ENCODE measurements at regions not wholly inside any gene's neighbourhood (a gene's known extent, or its start where the extent isn't known, plus 50 kb on each side); places are given as distances from the start of the nearest gene placed in this dataset.

GRCh38 chr15:29526802-29527201 is 257.2 kb upstream of the NSMCE3 start:
- DNase-seq (ENCODE audit: low read depth, low spot score), result no peak
- Histone ChIP-seq H3K27me3 (ENCODE audit: control insufficient read depth, insufficient read depth, low read length) (no peaks in the 10 kb centered on the region), H3K27ac (ENCODE audit: low read depth, low read length) (no peak overlapping the region), H3K4me3 (ENCODE audit: low read depth, low read length) (no peak overlapping the region), H3K9me3 (ENCODE audit: control insufficient read depth, insufficient read depth, low read length) (no peaks in the 10 kb centered on the region)
- CTCF ChIA-PET, result no interaction called here
- POLR2A ChIA-PET, result no interaction called here
- TF ChIP-seq, protein P1, sequence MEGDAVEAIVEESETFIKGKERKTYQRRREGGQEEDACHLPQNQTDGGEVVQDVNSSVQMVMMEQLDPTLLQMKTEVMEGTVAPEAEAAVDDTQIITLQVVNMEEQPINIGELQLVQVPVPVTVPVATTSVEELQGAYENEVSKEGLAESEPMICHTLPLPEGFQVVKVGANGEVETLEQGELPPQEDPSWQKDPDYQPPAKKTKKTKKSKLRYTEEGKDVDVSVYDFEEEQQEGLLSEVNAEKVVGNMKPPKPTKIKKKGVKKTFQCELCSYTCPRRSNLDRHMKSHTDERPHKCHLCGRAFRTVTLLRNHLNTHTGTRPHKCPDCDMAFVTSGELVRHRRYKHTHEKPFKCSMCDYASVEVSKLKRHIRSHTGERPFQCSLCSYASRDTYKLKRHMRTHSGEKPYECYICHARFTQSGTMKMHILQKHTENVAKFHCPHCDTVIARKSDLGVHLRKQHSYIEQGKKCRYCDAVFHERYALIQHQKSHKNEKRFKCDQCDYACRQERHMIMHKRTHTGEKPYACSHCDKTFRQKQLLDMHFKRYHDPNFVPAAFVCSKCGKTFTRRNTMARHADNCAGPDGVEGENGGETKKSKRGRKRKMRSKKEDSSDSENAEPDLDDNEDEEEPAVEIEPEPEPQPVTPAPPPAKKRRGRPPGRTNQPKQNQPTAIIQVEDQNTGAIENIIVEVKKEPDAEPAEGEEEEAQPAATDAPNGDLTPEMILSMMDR (IDR thresholded peaks at IDR 0.05; ENCODE audit: low read depth, low read length), result no peak

DNA sequence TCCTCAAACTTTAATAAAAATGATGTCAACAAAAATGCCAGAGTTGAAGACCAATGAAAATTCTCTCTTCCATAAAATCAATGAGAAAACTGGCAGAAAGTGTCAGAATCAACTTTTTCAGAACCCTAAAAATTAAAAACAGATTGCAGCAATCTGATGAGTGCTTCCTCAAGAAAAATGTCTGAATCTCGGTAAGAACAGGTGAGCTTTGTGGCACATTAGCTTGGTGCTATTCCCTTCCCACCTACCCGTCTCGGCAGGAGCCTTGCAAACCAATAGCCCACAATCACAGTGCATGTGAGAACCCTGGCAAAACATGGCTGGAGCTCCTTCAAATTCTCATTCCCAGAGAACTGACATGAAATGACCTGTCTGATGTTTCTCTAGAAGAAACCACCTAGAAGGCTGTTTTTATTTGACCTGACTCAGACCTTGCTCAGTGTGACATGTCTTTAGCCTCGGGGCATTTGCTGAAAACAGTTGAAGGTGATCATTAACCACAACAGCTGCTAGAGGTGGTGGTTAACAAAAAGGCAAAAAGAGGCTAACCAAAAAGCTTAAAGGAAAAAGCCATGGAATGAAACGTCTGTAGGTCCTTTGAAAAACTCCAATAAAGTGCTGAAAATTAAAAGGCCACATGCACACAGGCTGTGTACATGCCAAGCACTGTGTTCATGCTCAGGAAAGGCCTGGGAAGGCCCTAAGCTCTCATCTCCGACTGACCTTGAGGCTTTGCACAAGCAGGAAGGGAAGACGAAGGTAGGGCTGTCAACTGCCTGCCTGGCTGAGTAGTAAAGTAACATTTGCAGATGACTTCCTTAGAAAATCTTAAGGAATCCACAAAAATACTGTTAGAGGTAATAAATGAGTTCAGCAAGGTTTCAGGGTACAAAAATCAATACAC is 253.0 kb upstream of the NSMCE3 start:
- Histone ChIP-seq H3K9me3 (ENCODE audit: control insufficient read depth, insufficient read depth, low read length) (no peaks in the 10 kb centered on the region), H3K4me3 (ENCODE audit: low read depth, low read length) (no peak overlapping the region), H3K27me3 (ENCODE audit: control insufficient read depth, insufficient read depth, low read length) (no peaks in the 10 kb centered on the region), H3K27ac (ENCODE audit: low read depth, low read length) (no peak overlapping the region)
- ChIA-PET CTCF (interaction anchor here (0.6 kb wide), 1 partner anchor 9 kb away, joined by 8 read pairs; no protein-coding TSS in a partner anchor), POLR2A (no interaction called here)
- DNase-seq (ENCODE audit: low read depth, low spot score), result no peak
- TF ChIP-seq, protein P1 (IDR thresholded peaks at IDR 0.05; ENCODE audit: low read depth, low read length), result no peak

DNA sequence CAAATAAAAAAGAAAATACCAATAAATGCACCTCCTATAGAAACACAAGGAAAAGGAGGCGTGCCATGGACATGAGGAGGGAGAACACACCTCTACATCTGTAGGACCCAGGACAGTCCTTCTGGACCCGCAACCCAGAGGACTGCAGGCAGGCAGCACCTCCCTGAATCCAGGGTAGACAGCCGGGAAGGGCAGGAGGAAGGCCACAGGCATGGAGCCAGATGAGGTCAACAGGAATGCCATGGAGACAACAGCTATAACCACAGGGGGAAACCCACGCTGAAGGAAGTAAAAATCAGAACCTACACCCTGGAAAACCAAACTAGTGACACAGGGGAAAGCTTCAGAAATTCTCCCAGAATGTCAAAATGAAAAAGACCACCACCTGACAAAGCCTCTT is 248.8 kb upstream of the NSMCE3 start:
- Histone ChIP-seq H3K27me3 (ENCODE audit: control insufficient read depth, insufficient read depth, low read length) (no peaks in the 10 kb centered on the region), H3K9me3 (ENCODE audit: control insufficient read depth, insufficient read depth, low read length) (no peaks in the 10 kb centered on the region), H3K27ac (ENCODE audit: low read depth, low read length) (no peak overlapping the region), H3K4me3 (ENCODE audit: low read depth, low read length) (no peak overlapping the region)
- no peak for DNase-seq (ENCODE audit: low read depth, low spot score)
- ChIA-PET POLR2A (interaction anchor here (0.6 kb wide), 1 partner anchor 426 kb away, joined by 3 read pairs; no protein-coding TSS in a partner anchor), CTCF (no interaction called here)
- TF ChIP-seq, protein P1 (IDR thresholded peaks at IDR 0.05; ENCODE audit: low read depth, low read length), result no peak

DNA sequence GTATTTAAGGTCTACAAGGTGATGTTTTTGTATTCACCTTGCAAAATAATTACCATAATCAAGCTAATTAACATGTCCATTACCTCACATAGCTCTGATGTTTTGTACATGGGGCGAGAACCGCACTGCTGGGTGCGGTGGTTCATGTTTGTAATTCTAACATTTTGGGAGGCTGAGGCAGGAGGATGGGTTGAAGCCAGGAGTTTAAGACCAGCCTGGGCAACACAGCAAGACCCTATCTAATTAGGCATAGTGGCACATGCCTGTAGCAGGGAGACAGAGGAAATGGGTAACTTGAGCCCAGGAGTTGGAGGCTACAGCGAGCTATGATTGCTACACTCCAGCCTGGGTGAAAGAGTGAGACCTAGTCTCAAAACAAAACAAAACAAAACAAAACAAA is 248.2 kb upstream of the NSMCE3 start:
- Histone ChIP-seq H3K27ac (ENCODE audit: low read depth, low read length) (no peak overlapping the region), H3K4me3 (ENCODE audit: low read depth, low read length) (no peak overlapping the region), H3K9me3 (ENCODE audit: control insufficient read depth, insufficient read depth, low read length) (no peaks in the 10 kb centered on the region), H3K27me3 (ENCODE audit: control insufficient read depth, insufficient read depth, low read length) (no peaks in the 10 kb centered on the region)
- POLR2A ChIA-PET, result no interaction called here
- CTCF ChIA-PET, result no interaction called here
- no peak for DNase-seq (ENCODE audit: low read depth, low spot score)
- TF ChIP-seq, protein P1 (IDR thresholded peaks at IDR 0.05; ENCODE audit: low read depth, low read length), result no peak

DNA sequence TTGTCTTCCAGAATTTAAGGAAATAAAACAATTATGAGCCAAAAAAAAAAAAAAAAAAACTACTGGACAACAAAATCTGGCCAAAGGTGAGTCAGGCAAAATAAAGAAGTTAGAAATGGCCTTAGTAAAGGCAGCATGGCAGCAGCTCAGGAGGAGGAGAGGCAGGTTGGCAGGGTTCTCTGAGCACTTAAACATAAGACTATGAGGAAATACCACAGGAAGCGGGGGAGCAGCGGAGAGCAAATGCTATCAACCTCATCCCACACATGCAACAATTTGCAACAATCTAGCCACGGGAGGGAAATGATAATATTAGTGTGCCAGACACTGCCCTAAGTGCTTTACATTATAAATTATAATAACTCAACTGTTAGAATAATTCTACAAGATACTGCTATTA is 247.3 kb upstream of the NSMCE3 start:
- Histone ChIP-seq H3K9me3 (ENCODE audit: control insufficient read depth, insufficient read depth, low read length) (no peaks in the 10 kb centered on the region), H3K27ac (ENCODE audit: low read depth, low read length) (no peak overlapping the region), H3K27me3 (ENCODE audit: control insufficient read depth, insufficient read depth, low read length) (no peaks in the 10 kb centered on the region), H3K4me3 (ENCODE audit: low read depth, low read length) (no peak overlapping the region)
- POLR2A ChIA-PET, result no interaction called here
- TF ChIP-seq, protein P1 (IDR thresholded peaks at IDR 0.05; ENCODE audit: low read depth, low read length), result no peak
- DNase-seq (ENCODE audit: low read depth, low spot score), result no peak
- CTCF ChIA-PET, result no interaction called here
